ENCODE measurements at regions not wholly inside any gene's neighbourhood (a gene's known extent, or its start where the extent isn't known, plus 50 kb on each side); places are given as distances from the start of the nearest gene placed in this dataset.

- H3K4me3 ChIP-seq (ENCODE audit: low read depth, low read length), result no peak overlapping the region
- TF ChIP-seq, protein P1, sequence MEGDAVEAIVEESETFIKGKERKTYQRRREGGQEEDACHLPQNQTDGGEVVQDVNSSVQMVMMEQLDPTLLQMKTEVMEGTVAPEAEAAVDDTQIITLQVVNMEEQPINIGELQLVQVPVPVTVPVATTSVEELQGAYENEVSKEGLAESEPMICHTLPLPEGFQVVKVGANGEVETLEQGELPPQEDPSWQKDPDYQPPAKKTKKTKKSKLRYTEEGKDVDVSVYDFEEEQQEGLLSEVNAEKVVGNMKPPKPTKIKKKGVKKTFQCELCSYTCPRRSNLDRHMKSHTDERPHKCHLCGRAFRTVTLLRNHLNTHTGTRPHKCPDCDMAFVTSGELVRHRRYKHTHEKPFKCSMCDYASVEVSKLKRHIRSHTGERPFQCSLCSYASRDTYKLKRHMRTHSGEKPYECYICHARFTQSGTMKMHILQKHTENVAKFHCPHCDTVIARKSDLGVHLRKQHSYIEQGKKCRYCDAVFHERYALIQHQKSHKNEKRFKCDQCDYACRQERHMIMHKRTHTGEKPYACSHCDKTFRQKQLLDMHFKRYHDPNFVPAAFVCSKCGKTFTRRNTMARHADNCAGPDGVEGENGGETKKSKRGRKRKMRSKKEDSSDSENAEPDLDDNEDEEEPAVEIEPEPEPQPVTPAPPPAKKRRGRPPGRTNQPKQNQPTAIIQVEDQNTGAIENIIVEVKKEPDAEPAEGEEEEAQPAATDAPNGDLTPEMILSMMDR (IDR thresholded peaks at IDR 0.05; ENCODE audit: borderline replicate concordance, insufficient read depth, low read depth, low read length), result no peak
These were observed 80.8 kb upstream of the IL12A start for GRCh38 chr3:159907828-159908227.

- TF ChIP-seq, protein P1 (IDR thresholded peaks at IDR 0.05; ENCODE audit: borderline replicate concordance, insufficient read depth, low read depth, low read length), result no peak
- peak overlapping the region; percentile 36 for H3K4me3 ChIP-seq (ENCODE audit: low read depth, low read length)
These were observed 77.5 kb upstream of the IL12A start for GRCh38 chr3:159910991-159911663.

DNA sequence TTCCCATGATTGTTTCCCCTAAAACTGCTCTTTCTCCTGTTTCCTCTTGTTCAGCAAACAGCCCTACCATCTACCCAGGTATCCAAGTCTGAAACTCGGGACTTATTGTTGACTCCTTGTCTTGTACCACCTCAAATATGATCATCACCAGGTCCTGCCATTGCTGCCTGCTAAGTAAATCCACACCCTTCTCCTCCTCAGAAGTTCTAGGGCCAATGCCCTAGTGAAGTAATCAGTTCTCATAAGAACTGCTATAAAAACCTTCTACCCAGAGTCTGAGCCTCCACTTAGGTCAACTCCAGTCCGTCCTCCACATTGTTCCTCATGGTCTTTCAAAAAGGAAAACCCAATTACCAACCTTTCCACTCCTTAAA, 77.0 kb upstream of the IL12A start:
- TF ChIP-seq, protein P1 (IDR thresholded peaks at IDR 0.05; ENCODE audit: borderline replicate concordance, insufficient read depth, low read depth, low read length), result no peak

DNA sequence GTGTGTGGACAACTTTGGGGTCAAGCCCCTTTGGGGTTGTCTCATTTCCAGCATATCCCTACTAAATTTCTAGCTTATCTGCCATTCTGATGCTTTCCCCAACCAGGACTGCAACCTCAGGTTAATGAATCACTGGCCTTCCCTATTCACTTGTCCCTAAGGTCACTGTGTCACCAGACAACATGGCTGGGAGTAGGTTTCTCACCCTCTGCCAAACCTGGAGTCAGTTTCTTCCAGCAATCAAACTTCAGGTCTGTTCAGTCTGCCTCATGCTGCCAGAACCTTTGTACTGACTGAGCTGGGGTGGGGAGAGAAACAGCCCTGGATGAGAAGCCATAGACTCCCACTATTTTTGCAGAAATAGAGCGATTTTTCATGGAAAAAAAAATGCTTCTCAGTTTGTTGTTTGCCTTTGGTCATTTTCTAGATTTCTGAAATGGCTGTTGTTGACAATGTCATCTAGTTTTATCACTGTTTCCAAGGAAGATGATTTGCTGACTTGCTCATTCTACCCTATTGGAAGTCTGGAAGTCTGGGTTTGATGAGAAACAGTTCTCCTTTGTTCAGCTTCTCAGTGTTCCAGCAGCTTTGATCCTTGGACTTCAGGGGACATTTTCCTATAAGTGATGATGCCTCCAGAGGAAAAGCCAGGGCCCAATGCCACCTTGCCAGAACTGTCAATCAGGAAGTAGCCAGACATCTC, 74.8 kb upstream of the IL12A start:
- TF ChIP-seq, protein P1 (IDR thresholded peaks at IDR 0.05; ENCODE audit: borderline replicate concordance, insufficient read depth, low read depth, low read length), result no peak
- no peak overlapping the region for H3K4me3 ChIP-seq (ENCODE audit: low read depth, low read length)

More for the DNA sequence above, 77.0 kb upstream of the IL12A start:
- peak overlapping the region; percentile 36 for H3K4me3 ChIP-seq (ENCODE audit: low read depth, low read length)

GRCh38 chr3:159914426-159914825, 74.2 kb upstream of the IL12A start:
- TF ChIP-seq, protein P1 (IDR thresholded peaks at IDR 0.05; ENCODE audit: borderline replicate concordance, insufficient read depth, low read depth, low read length), result no peak
- no peak overlapping the region for H3K4me3 ChIP-seq (ENCODE audit: low read depth, low read length)

- TF ChIP-seq, protein P1 (IDR thresholded peaks at IDR 0.05; ENCODE audit: borderline replicate concordance, insufficient read depth, low read depth, low read length), result no peak
- H3K4me3 ChIP-seq (ENCODE audit: low read depth, low read length), result no peak overlapping the region
These were observed 72.6 kb upstream of the IL12A start for GRCh38 chr3:159916052-159916451.

GRCh38 chr3:159917141-159917540, 71.5 kb upstream of the IL12A start:
- H3K4me3 ChIP-seq (ENCODE audit: low read depth, low read length), result no peak overlapping the region
- TF ChIP-seq, protein P1 (IDR thresholded peaks at IDR 0.05; ENCODE audit: borderline replicate concordance, insufficient read depth, low read depth, low read length), result no peak
